ENCODE measurements at regions not wholly inside any gene's neighbourhood (a gene's known extent, or its start where the extent isn't known, plus 50 kb on each side); places are given as distances from the start of the nearest gene placed in this dataset.

DNA sequence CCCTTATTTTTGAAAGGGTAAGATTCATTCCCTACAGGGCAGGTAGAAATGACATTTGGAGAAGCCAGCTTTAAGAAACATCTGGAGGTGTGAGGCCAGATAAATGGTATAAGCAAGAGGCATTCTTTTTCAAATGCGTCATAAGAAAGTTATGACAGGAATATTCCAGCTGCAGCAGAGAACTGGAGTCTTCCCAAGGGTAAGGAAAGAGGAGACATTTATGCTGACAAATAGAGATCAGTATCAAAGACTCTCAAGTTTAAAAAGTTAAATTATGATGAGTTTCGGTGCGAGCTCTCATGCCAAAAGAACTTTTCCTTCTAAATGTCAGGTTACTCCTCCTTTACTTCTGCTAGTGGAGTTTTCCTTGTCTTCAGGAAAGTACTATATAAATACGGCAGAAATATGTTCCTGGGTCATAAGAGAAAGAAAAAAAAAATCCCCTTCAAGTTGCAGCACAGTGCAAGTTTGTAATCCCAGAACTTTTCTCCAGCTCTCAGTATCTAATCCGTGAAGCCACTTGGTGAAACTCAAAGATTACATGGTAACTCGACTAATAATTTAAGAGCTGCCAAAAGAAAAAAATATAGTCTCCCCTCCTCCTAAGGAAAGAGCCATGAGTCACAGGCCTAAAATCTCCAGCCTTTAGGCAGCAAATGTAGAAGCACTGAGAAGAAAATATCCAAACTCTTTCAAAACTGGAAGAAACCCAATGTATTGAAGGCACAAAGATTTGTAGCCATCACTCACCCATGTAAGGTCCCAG lies 428.1 kb downstream of the MEIS1 start:
- no peak for DNase-seq
- Histone ChIP-seq H3K27ac (peak overlapping the region; percentile 1 to 55), H3K4me1 (peaks cover 0 to 16% (median 8%) of the 10 kb centered on the region in 4 donors), H3K4me3 (no peak overlapping the region), H3K9me3 (no peaks in the 10 kb centered on the region), H3K27me3 (no peaks in the 10 kb centered on the region), H3K36me3 (no peaks in the 10 kb centered on the region)
- intact Hi-C loops (cut with DNase I; ENCODE audit: low total_unique reads): no loop called here
- TF ChIP-seq, protein P1, sequence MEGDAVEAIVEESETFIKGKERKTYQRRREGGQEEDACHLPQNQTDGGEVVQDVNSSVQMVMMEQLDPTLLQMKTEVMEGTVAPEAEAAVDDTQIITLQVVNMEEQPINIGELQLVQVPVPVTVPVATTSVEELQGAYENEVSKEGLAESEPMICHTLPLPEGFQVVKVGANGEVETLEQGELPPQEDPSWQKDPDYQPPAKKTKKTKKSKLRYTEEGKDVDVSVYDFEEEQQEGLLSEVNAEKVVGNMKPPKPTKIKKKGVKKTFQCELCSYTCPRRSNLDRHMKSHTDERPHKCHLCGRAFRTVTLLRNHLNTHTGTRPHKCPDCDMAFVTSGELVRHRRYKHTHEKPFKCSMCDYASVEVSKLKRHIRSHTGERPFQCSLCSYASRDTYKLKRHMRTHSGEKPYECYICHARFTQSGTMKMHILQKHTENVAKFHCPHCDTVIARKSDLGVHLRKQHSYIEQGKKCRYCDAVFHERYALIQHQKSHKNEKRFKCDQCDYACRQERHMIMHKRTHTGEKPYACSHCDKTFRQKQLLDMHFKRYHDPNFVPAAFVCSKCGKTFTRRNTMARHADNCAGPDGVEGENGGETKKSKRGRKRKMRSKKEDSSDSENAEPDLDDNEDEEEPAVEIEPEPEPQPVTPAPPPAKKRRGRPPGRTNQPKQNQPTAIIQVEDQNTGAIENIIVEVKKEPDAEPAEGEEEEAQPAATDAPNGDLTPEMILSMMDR (IDR thresholded peaks at IDR 0.05): no peak

DNA sequence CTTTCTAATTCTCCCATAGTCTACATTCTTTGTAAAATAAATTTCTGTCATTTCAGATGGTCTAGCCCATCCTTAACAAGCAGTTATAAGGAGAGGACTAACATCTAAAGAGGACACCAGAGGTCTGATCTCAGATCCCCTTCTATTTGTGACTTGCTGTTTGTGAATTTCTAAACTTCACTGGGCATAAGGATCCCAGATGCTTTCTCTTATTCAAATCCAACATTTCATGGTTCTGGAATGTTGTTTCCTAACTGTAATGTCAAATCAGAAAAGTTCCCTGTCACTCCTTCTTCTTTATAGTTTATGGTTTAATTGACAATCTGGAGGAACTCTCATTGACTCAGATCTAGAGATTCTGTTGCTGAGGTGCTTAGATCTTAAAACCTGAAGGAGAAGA lies 430.2 kb downstream of the MEIS1 start:
- H3K36me3 ChIP-seq: no peaks in the 10 kb centered on the region
- peaks cover 0 to 16% (median 8%) of the 10 kb centered on the region in 4 donors for H3K4me1 ChIP-seq
- H3K27ac ChIP-seq: no peak overlapping the region
- no peaks in the 10 kb centered on the region for H3K27me3 ChIP-seq
- TF ChIP-seq, protein P1 (IDR thresholded peaks at IDR 0.05): no peak
- intact Hi-C loops (cut with DNase I; ENCODE audit: low total_unique reads): no loop called here
- DNase-seq: no peak
- H3K4me3 ChIP-seq: no peak overlapping the region
- H3K9me3 ChIP-seq: no peaks in the 10 kb centered on the region

DNA sequence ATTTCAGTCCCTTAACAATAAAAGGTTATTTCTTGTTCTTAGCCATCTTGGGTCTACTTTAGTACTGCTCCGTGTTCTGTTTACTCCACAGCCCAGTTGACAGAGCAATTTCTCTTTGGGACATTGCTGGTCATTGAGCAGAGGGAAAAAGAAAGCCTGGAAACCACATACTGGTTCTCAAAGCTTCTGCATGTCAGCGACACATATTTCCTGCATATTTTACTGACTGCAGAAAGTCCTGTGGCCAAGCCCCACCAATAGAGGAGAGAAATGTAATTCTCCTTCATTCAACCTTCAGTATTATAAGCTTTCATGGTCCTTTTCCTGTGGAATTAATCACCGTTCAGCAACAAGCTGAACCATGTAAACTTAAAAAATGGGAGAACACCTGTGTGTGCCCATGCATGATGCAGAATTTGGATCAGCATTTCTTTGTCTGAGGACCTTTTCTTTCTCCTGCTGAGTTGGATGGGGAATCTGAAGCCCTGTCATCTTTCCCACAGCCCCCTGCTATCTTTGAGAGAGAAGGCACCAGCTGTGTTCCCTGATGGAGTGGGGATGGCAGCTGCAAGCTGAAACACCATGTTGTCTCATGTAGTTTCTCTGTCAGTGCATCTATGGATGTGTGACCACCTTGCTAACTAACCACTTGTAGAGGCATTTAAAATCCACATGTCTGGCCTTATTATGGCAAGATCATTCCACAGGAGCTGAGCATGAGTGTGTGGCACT lies 431.6 kb downstream of the MEIS1 start:
- TF ChIP-seq, protein P1 (IDR thresholded peaks at IDR 0.05): no peak
- intact Hi-C loops (cut with DNase I; ENCODE audit: low total_unique reads): no loop called here
- peaks cover 0 to 16% (median 8%) of the 10 kb centered on the region in 4 donors for H3K4me1 ChIP-seq
- H3K9me3 ChIP-seq: no peaks in the 10 kb centered on the region
- no peaks in the 10 kb centered on the region for H3K36me3 ChIP-seq
- H3K27me3 ChIP-seq: no peaks in the 10 kb centered on the region
- no peak overlapping the region for H3K27ac ChIP-seq
- H3K4me3 ChIP-seq: no peak overlapping the region
- no peak for DNase-seq

DNA sequence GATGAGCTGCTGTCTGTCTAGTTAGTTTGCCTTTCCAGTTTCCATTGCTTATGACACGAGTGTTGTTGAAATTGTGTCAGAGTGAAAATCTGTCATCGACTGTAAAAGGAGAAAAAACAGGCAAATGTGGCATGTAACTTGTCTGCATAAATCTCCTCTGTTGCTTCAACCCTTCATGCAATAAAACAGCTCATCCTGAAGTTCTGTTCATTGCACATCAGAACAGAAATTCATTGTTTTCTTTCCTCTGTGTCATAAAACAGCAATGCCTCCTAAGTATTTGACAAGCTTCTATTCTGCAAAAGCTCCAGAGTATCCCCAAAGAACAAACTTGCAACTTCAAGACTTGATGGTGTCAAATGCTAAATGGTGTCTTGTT lies 432.1 kb downstream of the MEIS1 start:
- Histone ChIP-seq H3K9me3 (no peaks in the 10 kb centered on the region), H3K36me3 (no peaks in the 10 kb centered on the region), H3K4me3 (no peak overlapping the region), H3K27me3 (no peaks in the 10 kb centered on the region), H3K4me1 (peaks cover 0 to 16% (median 8%) of the 10 kb centered on the region in 4 donors), H3K27ac (no peak overlapping the region)
- intact Hi-C loops (cut with DNase I; ENCODE audit: low total_unique reads): no loop called here
- TF ChIP-seq, protein P1 (IDR thresholded peaks at IDR 0.05): no peak
- DNase-seq: no peak

DNA sequence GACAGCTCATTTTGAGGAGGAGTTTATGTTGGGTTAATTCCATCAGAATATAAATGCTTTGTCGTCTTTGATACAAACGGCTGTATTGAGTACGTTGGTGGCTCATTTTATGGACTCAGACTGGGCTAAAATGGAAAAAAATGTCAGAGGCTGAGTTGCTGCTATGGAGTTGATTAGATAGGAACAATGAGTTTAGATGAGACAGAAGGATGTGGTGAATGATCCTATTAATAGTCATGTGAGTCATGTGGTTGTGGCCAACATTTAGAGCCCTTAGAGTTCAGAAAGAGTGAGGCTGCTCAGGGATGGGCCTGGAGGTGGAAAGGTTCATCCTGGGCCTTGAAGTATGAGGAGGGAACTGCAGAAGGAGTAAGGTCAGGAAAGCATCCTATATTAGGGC lies 434.2 kb downstream of the MEIS1 start:
- no peak for DNase-seq
- TF ChIP-seq, protein P1 (IDR thresholded peaks at IDR 0.05): no peak
- intact Hi-C loops (cut with DNase I; ENCODE audit: low total_unique reads): no loop called here

More for the DNA sequence above, 434.2 kb downstream of the MEIS1 start:
- Histone ChIP-seq H3K27me3 (no peaks in the 10 kb centered on the region), H3K4me3 (no peak overlapping the region), H3K27ac (no peak overlapping the region), H3K4me1 (no peaks in the 10 kb centered on the region), H3K36me3 (no peaks in the 10 kb centered on the region), H3K9me3 (no peaks in the 10 kb centered on the region)

Data from tibial artery (tissue), 4 donors.